Stimulated activated CD4-positive, alpha-beta T cell treated with anti-CD3 and anti-CD28 coated beads, TNF-alpha, amount 100 ng/mL, for 1 hour (primary cell): ENCODE measurements at regions not wholly inside any gene's neighbourhood (a gene's known extent, or its start where the extent isn't known, plus 50 kb on each side); places are given as distances from the start of the nearest gene placed in this dataset.

ENCODE experiments used
- DNase-seq, 3 donors: peaks; one replicate each; pipeline ENCODE4 v3.0.0-alpha.2; 2020; ENCODE audit warnings: low read depth in 3 of 3, low spot score in 1 of 3

DNA sequence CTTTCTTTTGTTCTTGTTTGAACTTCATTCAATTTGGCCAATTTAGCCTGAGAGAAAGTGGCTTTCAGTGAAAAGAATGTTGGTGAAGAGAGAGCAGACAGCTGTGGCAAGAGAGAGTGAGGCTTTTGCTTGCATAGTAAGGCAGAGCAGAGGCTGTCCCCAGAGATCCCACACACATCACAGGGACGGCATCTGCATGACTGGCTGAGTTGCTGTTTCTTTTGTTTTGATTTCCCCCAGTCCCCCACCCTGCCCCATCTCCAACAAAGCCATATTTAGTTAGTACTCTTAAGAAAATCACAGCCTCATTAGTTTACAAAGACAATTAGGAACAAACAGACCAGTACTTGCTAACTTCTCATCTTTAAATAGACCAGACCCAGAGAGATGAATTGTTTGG is 363.9 kb upstream of the SEMA6A start:
- no peak for DNase-seq

DNA sequence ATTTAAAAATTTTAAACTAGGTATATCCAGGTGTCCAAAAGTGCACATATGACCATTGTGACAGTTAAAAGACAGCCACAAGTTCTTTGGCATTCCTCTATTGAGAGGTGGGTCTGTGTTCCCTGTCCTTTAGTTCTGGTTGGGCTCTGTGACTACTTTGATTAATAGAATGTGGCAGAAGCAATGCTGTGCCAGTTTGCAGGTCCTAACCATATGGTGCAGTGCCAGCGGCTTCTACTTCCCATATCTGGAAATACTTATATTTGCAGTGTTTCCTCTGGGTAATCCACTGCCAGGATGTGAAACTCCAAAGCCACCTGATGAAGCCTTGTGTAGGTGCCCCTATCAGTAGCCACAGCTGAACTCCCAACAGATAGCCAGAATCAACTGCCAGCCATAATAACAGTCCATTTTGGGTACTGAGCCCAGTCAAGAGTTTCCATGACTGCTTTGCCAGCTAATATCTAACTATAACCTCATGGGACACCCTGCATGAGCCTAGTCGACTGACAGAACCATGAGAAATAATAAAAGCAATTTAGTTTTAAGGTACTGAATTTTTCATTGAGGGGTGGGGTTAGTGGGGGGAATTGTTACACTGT is 361.0 kb upstream of the SEMA6A start:
- DNase-seq, result no peak

DNA sequence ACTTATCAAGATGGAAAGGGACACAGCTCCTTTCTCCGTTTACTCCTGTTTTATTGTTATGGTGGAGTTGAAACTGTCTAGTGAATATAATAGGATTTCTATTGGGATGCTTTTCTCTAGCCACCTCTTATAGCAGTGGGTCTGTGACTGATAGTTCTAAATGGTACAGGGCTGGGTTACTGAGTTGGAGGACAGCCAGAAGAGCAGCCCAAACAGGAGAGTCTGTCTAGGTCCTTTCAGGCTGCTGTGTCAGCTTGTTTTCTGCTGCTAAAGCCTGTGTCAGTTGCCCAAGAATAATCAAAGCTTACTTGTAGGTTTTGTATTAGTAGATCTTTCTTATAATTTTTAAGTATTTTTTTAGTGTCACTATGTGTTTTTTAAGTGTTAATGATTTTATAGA is 356.0 kb upstream of the SEMA6A start:
- DNase-seq, result no peak

DNA sequence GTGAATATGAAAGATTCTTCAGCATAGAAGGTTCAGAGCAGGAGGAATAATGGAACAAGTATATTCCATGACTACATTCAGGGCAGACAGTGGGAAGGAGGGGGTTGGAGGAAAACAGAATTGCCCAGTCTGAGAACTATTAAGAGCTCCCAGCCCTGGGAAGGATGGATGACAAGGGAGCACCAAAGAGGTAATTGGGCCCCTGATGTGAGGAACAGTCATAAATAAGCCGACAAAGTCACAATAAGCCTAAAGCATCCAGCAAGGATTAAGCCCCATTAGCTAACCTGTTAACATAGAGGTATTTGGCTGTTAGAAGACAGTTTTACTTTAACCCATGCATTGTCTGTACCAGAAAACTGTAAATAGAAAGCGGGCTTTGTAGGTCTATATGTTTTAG is 348.7 kb upstream of the SEMA6A start:
- DNase-seq, result no peak

DNA sequence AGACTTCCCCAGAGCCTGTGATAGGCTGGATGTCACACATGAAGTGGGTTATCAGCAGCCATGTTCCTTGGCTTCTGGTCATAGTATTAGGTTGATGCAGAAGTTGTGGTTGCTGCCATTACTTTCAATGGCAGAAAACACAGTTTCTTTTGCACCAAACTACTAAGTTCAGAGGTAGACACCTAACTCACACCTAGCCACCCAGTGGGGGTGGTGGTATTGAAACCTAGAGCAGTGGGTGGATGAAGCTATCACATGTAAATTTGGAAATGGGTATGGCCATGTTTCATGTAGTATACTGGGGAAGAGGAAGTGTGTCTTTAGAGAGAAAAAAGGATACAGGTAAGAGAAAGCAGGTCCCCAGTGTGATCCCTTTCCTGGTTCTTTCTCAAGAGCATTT is 347.9 kb upstream of the SEMA6A start:
- no peak for DNase-seq

DNA sequence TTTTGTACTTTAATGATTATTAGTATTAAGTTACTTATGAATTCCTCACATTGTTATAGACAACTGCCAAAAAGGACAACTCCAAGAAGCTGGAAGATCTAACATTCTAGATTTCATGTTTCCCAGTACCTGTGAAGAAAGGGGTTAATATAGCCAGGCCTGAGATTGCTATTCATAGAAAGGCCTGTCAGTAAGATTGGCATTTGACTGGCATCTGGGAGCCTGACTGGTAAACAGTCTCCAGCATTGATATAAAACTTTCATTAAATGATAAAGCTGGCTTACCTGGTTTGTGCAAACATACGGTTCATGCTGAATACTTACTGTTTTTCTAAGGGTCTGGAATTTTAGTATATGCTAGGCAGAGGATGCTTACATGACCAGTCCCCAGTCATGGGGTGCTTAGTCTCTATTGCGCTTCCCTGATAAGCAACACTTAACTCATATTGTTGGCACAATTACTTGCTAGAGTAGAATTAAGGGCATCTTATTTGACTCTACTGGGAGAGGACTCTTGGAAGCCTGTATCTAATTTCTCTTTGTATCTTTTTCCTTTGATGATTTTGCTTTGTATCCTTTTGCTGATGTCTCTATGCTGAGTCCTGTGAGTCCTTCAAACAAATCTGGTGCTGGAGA is 340.4 kb upstream of the SEMA6A start:
- DNase-seq, result no peak

DNA sequence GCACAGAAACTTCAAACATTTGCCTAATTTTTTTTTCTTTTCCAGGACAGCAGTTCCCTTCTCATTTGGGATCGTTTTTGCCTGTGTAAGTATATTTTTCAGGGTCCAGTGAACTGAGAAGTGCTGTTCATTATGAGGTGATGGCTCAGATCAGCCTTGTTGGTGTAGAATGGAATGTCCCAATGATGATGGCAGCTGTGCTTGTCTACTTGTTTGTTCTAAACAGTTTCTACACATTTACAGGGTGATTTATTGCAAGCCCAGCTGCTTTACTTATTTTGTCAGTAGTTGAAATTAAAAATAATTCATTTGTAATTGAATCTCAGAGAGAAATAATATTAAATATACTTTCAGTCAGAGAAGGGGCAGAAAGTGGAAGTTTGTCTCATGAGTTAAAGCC is 337.6 kb upstream of the SEMA6A start:
- DNase-seq, result no peak

DNA sequence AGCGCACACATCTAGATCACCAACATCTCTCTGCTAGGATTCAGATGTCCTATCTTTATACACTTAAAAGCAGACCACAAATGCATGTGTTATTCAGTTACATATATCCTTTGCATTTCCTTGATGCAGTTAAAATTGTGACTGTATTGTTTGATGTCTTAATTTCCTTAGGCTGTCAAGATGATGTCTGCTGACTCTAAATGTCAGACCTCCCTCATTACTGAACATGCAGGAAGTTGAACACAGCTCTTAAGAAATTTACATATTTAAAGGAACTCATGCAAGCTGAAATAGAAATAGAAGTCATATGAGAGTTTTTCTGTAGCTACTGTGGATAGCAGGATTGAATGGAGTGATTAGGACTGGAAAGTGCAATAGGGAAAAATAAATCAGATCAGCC is 336.5 kb upstream of the SEMA6A start:
- no peak for DNase-seq

DNA sequence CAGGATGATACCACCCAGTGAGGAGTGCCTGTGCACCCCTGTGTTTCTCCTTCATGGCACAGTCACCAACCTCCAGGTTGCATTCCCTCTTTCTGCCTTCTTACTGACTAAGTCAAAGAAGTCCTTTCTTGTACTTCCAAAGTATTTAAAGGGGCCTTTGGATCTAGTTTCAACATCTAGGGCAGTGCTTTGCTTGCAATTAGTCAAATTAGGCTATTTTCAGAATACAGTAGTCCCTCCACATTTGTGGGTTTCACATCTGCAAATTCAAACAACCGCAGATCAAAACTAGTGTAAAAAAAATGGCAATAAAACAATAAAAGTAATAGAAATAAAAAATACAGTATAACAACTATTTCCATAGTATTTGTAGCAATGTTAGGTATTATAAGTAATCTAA is 333.9 kb upstream of the SEMA6A start:
- no peak for DNase-seq

DNA sequence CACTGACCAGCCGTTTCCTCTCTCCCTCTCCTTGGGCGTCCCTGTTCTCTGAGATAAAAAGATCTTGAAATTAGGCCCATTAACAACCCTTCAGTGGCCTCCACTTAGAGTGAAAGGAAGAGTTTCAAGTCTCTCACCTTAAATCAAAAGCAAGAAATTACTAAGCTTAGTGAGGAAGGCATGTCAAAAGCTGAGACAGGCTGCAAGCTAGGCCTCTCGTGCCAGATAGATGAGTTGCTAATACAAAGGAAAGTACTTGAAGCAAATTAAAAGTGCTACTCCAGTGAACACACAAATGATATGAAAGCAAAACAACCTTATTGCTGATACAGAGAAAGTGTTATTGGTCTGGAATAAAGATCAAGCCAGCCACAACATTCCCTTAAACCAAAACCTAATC is 331.3 kb upstream of the SEMA6A start:
- no peak for DNase-seq

DNA sequence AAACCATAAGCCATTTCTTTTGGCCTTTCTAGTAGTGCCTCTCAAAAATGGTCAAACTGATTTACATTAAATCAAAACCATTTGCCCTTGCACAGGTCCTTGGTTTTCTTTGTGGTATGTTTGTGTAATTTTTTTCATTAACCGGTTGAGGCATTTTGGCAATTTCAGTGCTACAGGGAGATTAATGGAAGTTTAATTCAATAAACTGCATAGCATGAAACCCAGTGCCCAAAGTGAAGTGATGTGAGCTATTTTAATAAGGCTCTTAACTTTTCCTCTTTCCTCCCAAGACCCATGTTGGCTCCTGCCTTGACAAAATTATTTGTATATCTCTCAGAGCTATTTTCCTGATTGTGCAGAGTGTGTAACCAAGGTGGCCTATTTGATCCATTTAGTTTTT is 326.2 kb upstream of the SEMA6A start:
- DNase-seq, result no peak

DNA sequence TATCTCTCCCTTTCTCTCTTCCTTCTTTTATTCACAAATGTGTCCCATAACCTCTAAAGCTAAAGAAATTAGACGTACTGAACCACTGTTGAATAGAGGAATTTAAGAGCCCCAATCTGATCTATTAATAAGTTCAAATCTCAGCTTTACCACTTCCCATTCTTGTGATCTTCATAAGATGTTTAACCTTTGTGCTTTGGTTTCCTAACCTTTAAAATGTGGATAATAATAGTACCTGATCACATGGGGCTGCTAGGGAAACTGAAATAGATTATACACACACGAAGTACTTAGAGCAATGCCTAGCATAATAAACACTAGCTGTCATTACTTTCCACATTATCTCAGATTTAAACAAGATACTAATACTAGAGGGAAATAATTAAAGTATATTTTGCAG is 324.3 kb upstream of the SEMA6A start:
- DNase-seq, result no peak

DNA sequence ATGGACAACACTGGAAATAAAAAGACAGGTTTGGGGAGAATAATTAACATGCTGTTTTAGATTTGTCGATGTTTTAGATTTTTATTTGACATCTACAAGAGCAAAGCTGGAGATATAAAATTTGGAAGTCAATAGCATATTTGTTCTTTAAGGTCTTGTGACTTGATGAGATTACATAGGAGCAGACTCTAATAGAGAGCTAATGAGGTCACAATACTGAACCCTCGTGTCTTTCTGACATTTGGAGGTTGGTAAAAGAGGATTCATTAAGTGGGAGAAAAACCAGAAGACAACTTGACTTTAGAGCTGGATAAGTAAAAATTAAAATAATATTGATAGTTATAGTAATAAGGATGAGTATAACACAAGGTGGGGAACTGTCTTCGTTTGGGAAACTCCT is 322.7 kb upstream of the SEMA6A start:
- no peak for DNase-seq

DNA sequence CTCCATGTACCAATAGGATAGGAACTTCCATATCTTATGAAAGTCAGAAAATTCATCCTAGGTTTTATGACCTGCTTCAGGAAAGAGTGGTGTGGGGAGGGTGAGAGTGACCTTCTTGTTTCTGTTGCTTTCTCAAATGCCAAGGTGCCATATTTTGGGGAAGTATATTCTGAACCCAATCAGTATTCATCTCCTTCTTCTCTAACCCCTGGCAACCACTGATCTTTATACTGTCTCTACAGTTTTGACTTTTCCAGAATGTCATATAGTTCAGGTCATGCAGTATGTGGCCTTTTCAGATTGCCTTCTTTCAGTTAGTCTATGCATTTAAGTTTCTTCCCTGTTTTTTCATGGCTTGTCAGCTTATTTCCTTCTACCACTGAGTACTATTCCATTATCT is 321.4 kb upstream of the SEMA6A start:
- no peak for DNase-seq

DNA sequence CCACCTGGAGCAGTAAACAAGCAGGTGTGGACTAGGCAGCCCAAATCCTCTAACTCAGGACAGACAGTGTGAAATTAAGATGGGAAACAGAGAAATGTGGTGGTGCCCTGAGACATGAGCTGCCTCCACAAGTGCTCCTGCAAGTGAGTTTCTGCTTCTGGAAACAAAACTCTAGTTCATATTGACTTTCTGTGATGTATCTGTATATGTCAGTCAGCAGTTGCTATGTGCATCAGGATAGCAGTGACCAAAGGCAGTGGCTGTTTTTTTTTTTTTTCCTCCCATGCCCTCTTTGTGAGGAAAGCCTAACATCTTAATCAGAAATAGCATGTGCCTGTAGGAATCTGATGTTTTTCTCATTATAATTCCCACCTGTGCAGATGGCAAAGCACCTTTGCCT is 318.4 kb upstream of the SEMA6A start:
- DNase-seq, result no peak

DNA sequence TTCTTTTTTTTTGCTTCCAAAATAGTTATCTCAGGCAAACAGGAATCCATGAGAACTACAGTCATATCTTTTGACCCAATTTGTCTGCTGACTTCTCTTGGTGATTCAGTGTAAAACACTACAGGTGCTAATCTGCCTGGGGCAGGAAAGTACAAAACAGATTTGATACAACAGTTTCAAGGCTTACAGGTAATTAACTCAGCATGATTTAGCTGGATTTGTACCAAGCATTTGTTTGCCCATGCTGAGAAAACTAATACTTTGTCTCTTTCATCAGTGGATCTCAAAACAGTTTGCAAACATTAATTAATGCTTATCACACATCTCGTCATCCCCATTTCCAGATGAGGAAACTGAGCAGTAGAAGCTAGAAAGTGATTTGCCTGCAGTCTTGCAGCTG is 312.5 kb upstream of the SEMA6A start:
- no peak for DNase-seq

DNA sequence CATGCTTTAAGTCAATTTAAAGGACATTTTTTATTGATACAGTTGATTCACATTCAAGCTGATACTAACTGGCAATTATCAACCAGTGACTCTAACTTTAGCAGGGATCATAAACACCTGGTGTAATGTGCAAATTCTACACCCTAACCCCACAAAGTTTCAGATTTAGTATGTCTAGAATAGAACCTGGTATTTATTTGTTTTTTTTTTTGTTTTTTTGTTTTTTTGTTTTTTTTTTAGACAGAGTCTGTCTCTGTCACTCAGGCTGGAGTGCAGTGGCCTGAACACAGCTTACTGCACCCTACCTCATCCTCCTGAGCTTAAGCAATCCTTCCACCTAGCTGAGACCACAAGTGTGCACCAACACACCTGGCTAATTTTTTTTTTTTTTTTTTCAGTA is 311.2 kb upstream of the SEMA6A start:
- DNase-seq, result no peak

DNA sequence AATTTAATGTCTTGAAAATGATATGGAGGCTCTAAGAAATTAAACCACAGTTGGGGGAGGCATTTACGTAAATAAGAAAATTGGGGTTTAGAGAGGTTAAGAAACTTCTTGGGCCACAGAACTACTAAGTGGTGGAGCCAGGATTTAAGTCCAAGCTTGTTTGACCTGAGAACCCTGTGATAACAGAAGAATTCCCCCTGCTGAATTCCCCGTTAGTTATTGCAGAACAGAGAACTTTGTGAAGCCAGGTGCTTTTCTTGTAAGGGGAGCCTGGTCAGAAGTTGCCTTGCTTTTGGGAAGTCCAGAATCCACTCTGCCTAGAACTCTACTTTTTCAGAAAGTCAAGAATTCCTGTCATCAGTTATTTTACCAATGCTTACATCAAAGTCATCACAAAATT is 309.3 kb upstream of the SEMA6A start:
- no peak for DNase-seq

DNA sequence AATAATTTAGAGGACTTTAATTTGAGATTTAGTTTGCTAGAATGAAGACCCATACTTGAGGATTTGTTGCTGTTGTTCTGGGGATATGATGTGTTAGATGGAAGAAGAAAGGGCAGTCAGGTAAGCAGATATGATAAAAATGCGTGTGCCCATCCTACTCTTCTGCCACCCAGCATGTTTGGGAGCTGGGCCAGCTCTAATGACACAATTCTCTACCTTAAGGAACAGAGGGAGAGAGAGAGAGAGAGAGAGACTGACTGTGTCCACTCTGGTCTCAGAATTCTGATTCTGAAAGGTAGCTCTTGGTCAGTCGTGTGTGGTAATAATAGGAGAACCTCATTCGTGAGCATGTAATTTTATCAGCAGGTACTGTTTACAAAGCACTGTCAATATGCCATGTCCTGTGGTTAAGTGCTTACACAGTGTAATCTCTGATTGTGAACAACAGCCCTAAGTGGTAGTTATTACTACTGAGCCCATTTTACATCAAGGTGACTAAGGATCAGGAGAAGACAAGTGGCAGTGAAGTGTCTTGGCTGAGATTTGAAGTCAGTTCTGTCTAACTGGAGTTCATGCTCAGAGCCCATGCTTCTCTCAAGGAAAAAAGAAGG is 307.4 kb upstream of the SEMA6A start:
- no peak for DNase-seq

DNA sequence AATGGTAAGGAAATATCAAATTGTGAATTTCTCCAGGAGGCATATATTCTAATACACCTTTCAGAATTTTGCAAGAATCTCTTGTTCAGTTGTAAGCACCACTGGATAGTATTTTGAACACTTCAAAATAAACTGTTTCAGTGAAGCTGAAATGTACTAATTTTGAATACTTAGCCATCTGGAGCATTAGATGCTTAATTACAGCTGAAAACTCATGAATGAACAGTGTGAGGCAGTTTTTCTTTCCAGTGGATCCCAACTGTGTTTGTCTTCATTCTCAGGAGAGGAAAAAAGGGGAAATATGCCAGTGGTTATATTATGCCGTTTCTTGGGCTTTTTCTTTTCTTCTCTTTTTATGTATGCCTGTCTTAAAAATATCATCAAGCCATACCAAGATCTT is 306.0 kb upstream of the SEMA6A start:
- no peak for DNase-seq

DNA sequence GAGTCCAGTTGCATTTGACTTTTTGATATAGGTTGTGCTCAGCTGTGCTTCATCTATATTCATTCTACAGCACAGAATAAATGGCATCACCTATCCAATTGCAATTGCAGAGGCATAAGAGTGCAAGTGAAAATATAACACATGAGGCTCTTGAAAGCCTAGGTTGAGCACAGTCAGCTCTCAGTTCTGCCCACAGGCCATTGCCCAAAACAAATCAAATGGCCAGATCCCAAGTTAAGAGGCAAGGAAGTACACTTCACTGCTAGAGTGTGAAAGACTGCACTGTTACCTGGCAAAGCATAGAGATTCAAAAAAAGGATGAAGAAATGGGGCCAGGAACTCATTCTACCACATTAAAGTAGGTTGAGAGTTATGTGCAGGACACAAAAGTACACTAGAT is 305.5 kb upstream of the SEMA6A start:
- DNase-seq, result no peak

DNA sequence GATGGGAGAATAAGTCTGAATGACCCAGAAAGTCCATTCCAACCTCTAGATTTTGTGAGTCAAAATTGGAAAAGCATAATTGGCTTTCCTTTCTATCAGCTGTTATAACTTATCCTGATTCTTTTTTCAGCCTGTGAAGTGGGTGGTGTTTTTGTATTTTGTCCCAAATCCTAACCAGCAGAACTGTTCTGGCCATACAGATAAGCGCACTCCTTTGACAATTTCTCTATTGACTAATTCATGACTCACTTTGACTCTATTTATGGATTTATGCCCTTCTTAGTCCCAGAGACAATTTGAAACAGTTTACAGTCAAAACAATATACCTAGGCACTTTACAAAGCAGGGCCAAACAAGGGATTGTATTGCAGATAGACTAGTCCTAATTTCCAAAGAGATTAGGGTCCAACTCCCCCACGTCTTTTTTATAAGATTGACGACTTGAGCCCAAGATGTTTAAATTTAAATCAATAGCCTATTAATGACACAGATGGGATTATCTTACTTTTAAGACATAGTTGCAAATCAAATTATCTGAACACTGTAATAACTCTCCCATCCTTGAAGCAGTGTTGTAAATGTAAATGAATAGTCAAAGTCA is 301.7 kb upstream of the SEMA6A start:
- DNase-seq, result no peak

DNA sequence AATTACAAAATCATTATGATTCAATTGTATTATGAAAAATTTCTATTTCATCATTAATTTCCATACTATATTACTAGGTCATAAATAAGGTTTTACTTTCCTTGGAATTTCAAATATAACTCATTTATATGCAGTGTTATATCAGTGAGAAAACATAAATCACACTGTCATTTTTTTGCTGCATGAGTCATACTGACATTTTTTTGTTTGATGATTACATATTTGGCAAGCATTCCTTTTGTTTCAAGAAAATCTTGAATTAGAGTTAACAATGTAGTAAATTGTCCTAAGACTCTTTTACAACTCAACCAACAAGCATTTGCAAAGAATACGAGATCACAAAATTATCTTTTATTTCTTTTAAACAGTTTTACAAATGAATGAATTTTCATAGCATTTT is 298.4 kb upstream of the SEMA6A start:
- no peak for DNase-seq
